Peyer's patch (tissue), 4 donors: ENCODE measurements at regions not wholly inside any gene's neighbourhood (a gene's known extent, or its start where the extent isn't known, plus 50 kb on each side); places are given as distances from the start of the nearest gene placed in this dataset.

Source experiments
- POLR2A ChIP-seq, 2 donors: fragments of 450-650 bp; IDR thresholded peaks; one replicate each; pipeline ENCODE4 v1.5.1; 2017; ENCODE audit warnings: antibody characterized with exemption in 2 of 2, mild to moderate bottlenecking in 2 of 2, moderate library complexity in 2 of 2
- TF ChIP-seq, protein P1 (sequence below), 6 experiments: fragments of 450-650 bp in 4 of 6; fragments of 200-600 bp in 2 of 6; sonication (generic) in 1 of 6; IDR thresholded peaks; one replicate each; pipeline ENCODE4 v1.5.1; 2017 to 2019; ENCODE audit warnings: antibody characterized with exemption in 6 of 6, mild to moderate bottlenecking in 3 of 6, moderate library complexity in 1 of 6

DNA sequence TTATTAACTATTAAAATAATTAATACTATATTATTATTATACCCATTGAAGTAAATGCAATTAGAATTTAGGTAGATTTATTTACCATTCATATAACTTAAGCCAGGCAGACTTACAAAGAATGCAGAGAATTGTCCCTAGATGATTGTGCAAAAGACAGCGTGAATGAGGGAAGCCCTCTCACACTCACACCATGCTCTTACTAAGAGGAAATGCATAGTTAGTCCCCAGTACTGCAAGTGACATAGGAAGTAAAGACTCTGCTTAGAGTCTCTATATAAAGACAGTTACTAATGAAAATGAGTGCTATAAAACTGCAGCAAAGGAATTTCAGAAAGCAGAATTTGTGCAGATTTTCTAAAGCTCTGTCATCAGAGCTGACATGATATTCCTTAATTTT lies 270.4 kb downstream of the ZBBX start:
- TF ChIP-seq, protein P1, sequence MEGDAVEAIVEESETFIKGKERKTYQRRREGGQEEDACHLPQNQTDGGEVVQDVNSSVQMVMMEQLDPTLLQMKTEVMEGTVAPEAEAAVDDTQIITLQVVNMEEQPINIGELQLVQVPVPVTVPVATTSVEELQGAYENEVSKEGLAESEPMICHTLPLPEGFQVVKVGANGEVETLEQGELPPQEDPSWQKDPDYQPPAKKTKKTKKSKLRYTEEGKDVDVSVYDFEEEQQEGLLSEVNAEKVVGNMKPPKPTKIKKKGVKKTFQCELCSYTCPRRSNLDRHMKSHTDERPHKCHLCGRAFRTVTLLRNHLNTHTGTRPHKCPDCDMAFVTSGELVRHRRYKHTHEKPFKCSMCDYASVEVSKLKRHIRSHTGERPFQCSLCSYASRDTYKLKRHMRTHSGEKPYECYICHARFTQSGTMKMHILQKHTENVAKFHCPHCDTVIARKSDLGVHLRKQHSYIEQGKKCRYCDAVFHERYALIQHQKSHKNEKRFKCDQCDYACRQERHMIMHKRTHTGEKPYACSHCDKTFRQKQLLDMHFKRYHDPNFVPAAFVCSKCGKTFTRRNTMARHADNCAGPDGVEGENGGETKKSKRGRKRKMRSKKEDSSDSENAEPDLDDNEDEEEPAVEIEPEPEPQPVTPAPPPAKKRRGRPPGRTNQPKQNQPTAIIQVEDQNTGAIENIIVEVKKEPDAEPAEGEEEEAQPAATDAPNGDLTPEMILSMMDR (IDR thresholded peaks at IDR 0.05): no peak
- no peak for TF ChIP-seq POLR2A (IDR thresholded peaks at IDR 0.05)
